BE2C (cell line): ENCODE measurements at regions not wholly inside any gene's neighbourhood (a gene's known extent, or its start where the extent isn't known, plus 50 kb on each side); places are given as distances from the start of the nearest gene placed in this dataset.
"Not testable (repeated sequence)": the region's sequence is repeated elsewhere in the genome, so short reads cannot be mapped to it uniquely, and the experiment has no call there.

Experiments used
- DNase-seq: peaks from one replicate; pipeline ENCODE4 v3.0.0-alpha.2; 2020
- H3K27me3 ChIP-seq: fragments of 250-450 bp; sonication (Bioruptor Pico); 2 replicates; pipeline ENCODE4 v1.5.1; 2020; ENCODE audit warnings: mild to moderate bottlenecking
- H3K36me3 ChIP-seq: fragments of 250-450 bp; sonication (Bioruptor Pico); 2 replicates; pipeline ENCODE4 v1.5.1; 2020; ENCODE audit warnings: mild to moderate bottlenecking
- H3K4me1 ChIP-seq: fragments of 250-450 bp; sonication (Bioruptor Pico); 2 replicates; pipeline ENCODE4 v1.5.1; 2020
- H3K4me3 ChIP-seq: 2 replicates; pipeline ENCODE4 v1.5.1; 2011; ENCODE audit warnings: low read depth, low read length
- H3K9me3 ChIP-seq: fragments of 250-450 bp; sonication (Bioruptor Pico); 2 replicates; pipeline ENCODE4 v1.5.1; 2020
- CTCF ChIP-seq: IDR thresholded peaks from 2 replicates; pipeline ENCODE4 v1.5.1; 2012; ENCODE audit warnings: mild to moderate bottlenecking, low read depth, low read length

GRCh38 chr5:92939428-92939827 lies 641.6 kb downstream of the NR2F1-AS1 start:
- H3K4me1 ChIP-seq = peaks cover 10% of the 10 kb centered on the region
- no peak for TF ChIP-seq CTCF
- H3K27me3 ChIP-seq = no peaks in the 10 kb centered on the region
- no peak overlapping the region for H3K4me3 ChIP-seq
- no peaks in the 10 kb centered on the region for H3K9me3 ChIP-seq
- peak; percentile 42 for DNase-seq
- H3K36me3 ChIP-seq = no peaks in the 10 kb centered on the region

DNA sequence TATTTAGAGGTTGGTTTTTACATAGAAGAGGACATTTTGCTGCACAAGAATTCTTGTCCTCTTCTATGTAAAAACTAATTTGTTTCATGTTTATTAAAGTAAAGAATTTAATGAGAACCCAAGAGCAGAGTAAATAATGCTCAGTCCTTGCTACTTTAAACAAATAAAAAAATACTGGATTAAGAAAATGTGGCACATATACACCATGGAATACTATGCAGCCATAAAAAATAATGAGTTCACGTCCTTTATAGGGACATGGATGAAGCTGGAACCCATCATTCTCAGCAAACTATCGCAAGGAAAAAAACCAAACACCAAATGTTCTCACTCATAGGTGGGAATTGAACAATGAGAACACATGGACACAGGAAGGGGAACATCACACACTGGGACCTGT lies 643.6 kb downstream of the NR2F1-AS1 start:
- not testable (repeated sequence) for H3K27me3 ChIP-seq, H3K36me3 ChIP-seq, H3K9me3 ChIP-seq, H3K4me3 ChIP-seq, DNase-seq
- peaks cover 10% of the 10 kb centered on the region for H3K4me1 ChIP-seq

DNA sequence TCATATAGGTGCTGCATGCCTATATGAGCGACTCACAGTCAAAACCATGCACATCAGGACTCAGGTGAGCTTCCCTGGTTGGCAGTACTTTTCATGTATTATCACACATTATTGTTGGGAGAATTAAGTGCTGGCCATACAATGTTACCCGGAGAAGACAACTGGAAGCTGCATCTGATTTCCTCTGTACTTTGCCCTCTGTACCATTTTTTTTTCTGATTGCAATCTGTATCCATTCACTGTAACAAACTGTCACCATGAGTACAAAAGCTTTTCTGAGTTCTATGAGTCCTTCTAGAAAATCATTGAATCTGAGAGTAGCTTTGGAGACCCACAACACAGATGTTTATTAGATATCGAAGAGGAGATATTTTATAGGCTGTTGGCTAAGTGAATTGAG lies 651.0 kb downstream of the NR2F1-AS1 start:
- Histone ChIP-seq H3K4me3 (no peak overlapping the region), H3K4me1 (0 out of 2 replicates have a peak, but pooled peaks cover 3% of the 10 kb centered on the region), H3K9me3 (no peaks in the 10 kb centered on the region), H3K36me3 (no peaks in the 10 kb centered on the region), H3K27me3 (no peaks in the 10 kb centered on the region)
- DNase-seq = no peak
- no peak for TF ChIP-seq CTCF

DNA sequence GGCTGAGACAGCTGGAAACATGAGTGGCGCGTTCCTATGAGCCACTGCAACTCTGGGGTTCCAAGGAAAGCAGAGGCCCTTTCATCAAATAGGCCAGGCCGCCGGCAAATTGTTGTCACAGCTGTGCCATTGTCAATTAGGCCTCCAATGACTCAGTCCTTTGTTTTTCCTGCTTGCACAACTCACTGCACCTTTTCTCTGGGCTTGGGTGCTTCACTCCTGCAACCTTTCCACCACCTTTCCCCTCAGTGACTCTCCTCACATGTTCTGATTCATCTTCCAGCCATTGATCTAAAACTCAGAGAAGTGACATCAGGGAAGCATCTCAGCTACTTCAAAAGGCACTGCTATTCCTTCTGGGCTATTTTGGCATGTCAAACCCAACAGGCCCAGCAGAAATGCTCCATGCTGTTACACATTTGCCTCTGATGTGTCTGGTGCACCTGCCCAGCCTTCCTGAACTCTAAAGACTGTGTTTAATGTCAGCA lies 653.7 kb downstream of the NR2F1-AS1 start:
- no peak overlapping the region for H3K4me3 ChIP-seq
- DNase-seq = peak; percentile 7
- no peaks in the 10 kb centered on the region for H3K27me3 ChIP-seq
- H3K36me3 ChIP-seq = no peaks in the 10 kb centered on the region
- no peaks in the 10 kb centered on the region for H3K9me3 ChIP-seq
- 0 out of 2 replicates have a peak, but pooled peaks cover 3% of the 10 kb centered on the region for H3K4me1 ChIP-seq
- TF ChIP-seq CTCF = no peak

GRCh38 chr5:92923885-92924284 lies 657.1 kb downstream of the NR2F1-AS1 start:
- TF ChIP-seq CTCF = no peak
- 0 out of 2 replicates have a peak, but pooled peaks cover 3% of the 10 kb centered on the region for H3K4me1 ChIP-seq
- H3K4me3 ChIP-seq = no peak overlapping the region
- DNase-seq = no peak
- no peaks in the 10 kb centered on the region for H3K9me3 ChIP-seq
- H3K36me3 ChIP-seq = no peaks in the 10 kb centered on the region
- no peaks in the 10 kb centered on the region for H3K27me3 ChIP-seq

GRCh38 chr5:92922231-92922967 lies 658.6 kb downstream of the NR2F1-AS1 start:
- Histone ChIP-seq H3K9me3 (no peaks in the 10 kb centered on the region), H3K27me3 (no peaks in the 10 kb centered on the region), H3K36me3 (no peaks in the 10 kb centered on the region), H3K4me3 (no peak overlapping the region), H3K4me1 (0 out of 2 replicates have a peak, but pooled peaks cover under 1% of the 10 kb centered on the region)
- DNase-seq = no peak
- TF ChIP-seq CTCF = 0 out of 2 replicates have a peak, but pooled peaks have one; percentile 11
